B cell (primary cell): ENCODE measurements at regions not wholly inside any gene's neighbourhood (a gene's known extent, or its start where the extent isn't known, plus 50 kb on each side); places are given as distances from the start of the nearest gene placed in this dataset.

Experiments
- ATAC-seq: fragments of 200-7000 bp; cut with Tn5 transposase; one replicate; pipeline ENCODE4 v1.10.0; 2021; ENCODE audit warnings: low read depth, mild to moderate bottlenecking, moderate number of reproducible peaks, moderate library complexity
- CTCF ChIA-PET: fragments of 350-600 bp; sonication (Branson Sonifier 250); formaldehyde crosslinking; loops from one replicate; lab custom pipeline; 2021; ENCODE audit warnings: antibody characterized with exemption, inconsistent platforms; lab: Charles Lee
- POLR2A ChIA-PET: fragments of 350-600 bp; sonication (Branson Sonifier 250); formaldehyde crosslinking; loops from one replicate; lab custom pipeline; 2021; ENCODE audit warnings: antibody characterized with exemption; lab: Charles Lee
- DNase-seq: peaks from one replicate; pipeline ENCODE4 v3.0.0; 2013
- H2AFZ ChIP-seq: 2 replicates; pipeline ENCODE4 v1.6.1; 2012; ENCODE audit warnings: mild to moderate bottlenecking, low read depth, low read length; ENCODE audit not compliant: insufficient read depth, poor library complexity, severe bottlenecking
- H3K27ac ChIP-seq, 2 donors: 1 replicate in 1 of 2; 2 replicates in 1 of 2; pipeline ENCODE4 v1.5.1; 2012 to 2013; ENCODE audit warnings: low read length in 2 of 2, mild to moderate bottlenecking in 2 of 2, moderate library complexity in 1 of 2
- H3K27me3 ChIP-seq, 4 experiments: fragments of 200-600 bp in 1 of 4; sonication (generic) in 1 of 4; replicated peaks in 1 of 4; 1 replicate in 2 of 4; 2 replicates in 2 of 4; pipeline versions ENCODE4 v1.6.1 to v1.7.0; 2013 to 2016; ENCODE audit warnings: low read length in 3 of 4, mild to moderate bottlenecking in 2 of 4, mixed read lengths in 1 of 4, moderate library complexity in 1 of 4; ENCODE audit not compliant: insufficient read depth in 4 of 4, control insufficient read depth in 3 of 4; ENCODE audit errors: control extremely low read depth in 1 of 4
- H3K36me3 ChIP-seq, 2 experiments: replicated peaks in 1 of 2; 1 replicate in 1 of 2; 2 replicates in 1 of 2; pipeline versions ENCODE4 v1.6.1 to v1.7.1; 2013; ENCODE audit warnings: low read length in 1 of 2; ENCODE audit not compliant: insufficient read depth in 2 of 2, control insufficient read depth in 1 of 2; ENCODE audit errors: control extremely low read depth in 1 of 2, extremely low read depth in 1 of 2
- H3K4me1 ChIP-seq, 2 donors: fragments of 200-600 bp in 1 of 2; sonication (generic) in 1 of 2; 1 replicate in 1 of 2; 2 replicates in 1 of 2; pipeline versions ENCODE4 v1.5.1 to v1.6.1; 2013 to 2017; ENCODE audit warnings: low read length in 2 of 2; ENCODE audit not compliant: control insufficient read depth in 2 of 2, insufficient read depth in 2 of 2
- H3K4me2 ChIP-seq: replicated peaks from 2 replicates; pipeline ENCODE3; 2012; ENCODE audit warnings: mild to moderate bottlenecking, low read depth, low read length; ENCODE audit not compliant: poor library complexity, severe bottlenecking
- H3K4me3 ChIP-seq, 5 experiments: fragments of 200-600 bp in 1 of 5; sonication (generic) in 1 of 5; 1 replicate in 3 of 5; 2 replicates in 2 of 5; pipeline versions ENCODE4 v1.5.1 to v1.7.0; 2011 to 2016; ENCODE audit warnings: low read length in 4 of 5, mild to moderate bottlenecking in 4 of 5, low read depth in 2 of 5, control low read depth in 1 of 5, moderate library complexity in 1 of 5; ENCODE audit not compliant: insufficient read depth in 1 of 5; ENCODE audit errors: control extremely low read depth in 1 of 5, extremely low read depth in 1 of 5
- H3K79me2 ChIP-seq: fragments of 200-600 bp; sonication (generic); one replicate; pipeline ENCODE4 v1.6.0; 2016; ENCODE audit warnings: low read length; ENCODE audit not compliant: control insufficient read depth, insufficient read depth
- H3K9ac ChIP-seq: fragments of 200-600 bp; sonication (generic); 2 replicates; pipeline ENCODE4 v1.6.1; 2017; ENCODE audit warnings: mild to moderate bottlenecking, low read length, moderate library complexity
- H3K9me3 ChIP-seq, 3 donors: one replicate each; pipeline versions ENCODE4 v1.6.1 to v1.7.1; 2013; ENCODE audit warnings: low read length in 2 of 3; ENCODE audit not compliant: control insufficient read depth in 2 of 3, insufficient read depth in 1 of 3; ENCODE audit errors: control extremely low read depth in 1 of 3
- H4K20me1 ChIP-seq: 2 replicates; pipeline ENCODE4 v1.6.0; 2012; ENCODE audit warnings: mild to moderate bottlenecking, low read length; ENCODE audit not compliant: insufficient read depth, control insufficient read depth, poor library complexity, severe bottlenecking
- H3K27ac Mint-ChIP-seq: one replicate; pipeline ENCODE4 v1.8.0; 2021; ENCODE audit warnings: mixed read lengths
- H3K27me3 Mint-ChIP-seq: one replicate; pipeline ENCODE4 v1.8.0; 2021; ENCODE audit warnings: mixed read lengths
- H3K4me1 Mint-ChIP-seq: one replicate; pipeline ENCODE4 v1.8.0; 2021; ENCODE audit warnings: mixed read lengths
- H3K4me3 Mint-ChIP-seq: one replicate; pipeline ENCODE4 v1.8.0; 2021; ENCODE audit warnings: mixed read lengths
- H3K9me3 Mint-ChIP-seq: one replicate; pipeline ENCODE4 v1.8.0; 2022; ENCODE audit warnings: mixed read lengths; ENCODE audit not compliant: insufficient read depth
- CTCF ChIP-seq: fragments of 200-600 bp; IDR thresholded peaks from one replicate; pipeline ENCODE4 v1.8.0; 2022; ENCODE audit warnings: antibody characterized with exemption, mild to moderate bottlenecking
- EZH2 ChIP-seq: IDR thresholded peaks from 2 replicates; pipeline ENCODE4 v1.6.1; 2012; ENCODE audit warnings: borderline replicate concordance, low read depth, mild to moderate bottlenecking, moderate library complexity, low read length; ENCODE audit not compliant: insufficient read depth, poor library complexity, severe bottlenecking
- WGBS: methylation state at CpG from one replicate; pipeline ENCODE4 v1.1.5; 2013; ENCODE audit warnings: missing lambda C conversion rate; ENCODE audit not compliant: insufficient coverage; 5-methylcytosine and 5-hydroxymethylcytosine counted together
- intact Hi-C: fragments of 100-400 bp; cut with micrococcal nuclease; formaldehyde crosslinking; loops from one replicate; pipeline ENCODE4 v1.10.0; 2022

- H3K27me3 ChIP-seq = no peaks in the 10 kb centered on the region
- H3K4me3 ChIP-seq = no peak overlapping the region
- H3K36me3 ChIP-seq = no peaks in the 10 kb centered on the region
- no peaks in the 10 kb centered on the region for H4K20me1 ChIP-seq
- Mint-ChIP-seq H3K27ac (no peak overlapping the region), H3K4me3 (no peak overlapping the region), H3K4me1 (no peaks in the 10 kb centered on the region), H3K27me3 (no peaks in the 10 kb centered on the region), H3K9me3 (no peaks in the 10 kb centered on the region)
- 85% methylated on average over 2 of the region's 3 CpGs for WGBS
- ChIA-PET POLR2A (no interaction called here), CTCF (no interaction called here)
- no peak overlapping the region for H3K27ac ChIP-seq
- H3K9me3 ChIP-seq = peaks cover 0 to 6% (median 0%) of the 10 kb centered on the region in 3 donors
- TF ChIP-seq CTCF (no peak), EZH2 (no peak)
- no peaks in the 10 kb centered on the region for H3K79me2 ChIP-seq
- H2AFZ ChIP-seq = no peak overlapping the region
- no peaks in the 10 kb centered on the region for H3K4me1 ChIP-seq
- H3K4me2 ChIP-seq = no peak overlapping the region
- H3K9ac ChIP-seq = no peak overlapping the region
- intact Hi-C loops = no loop called here
- ATAC-seq = no peak
- DNase-seq = no peak
These were observed 229.0 kb upstream of the SLCO3A1 start for GRCh38 chr15:91624353-91624968.

- H3K9me3 Mint-ChIP-seq = no peaks in the 10 kb centered on the region
- Histone ChIP-seq H3K4me3 (no peak overlapping the region), H3K4me1 (no peaks in the 10 kb centered on the region), H3K9me3 (peaks cover 0 to 6% (median 0%) of the 10 kb centered on the region in 3 donors), H3K4me2 (no peak overlapping the region), H4K20me1 (no peaks in the 10 kb centered on the region), H3K27me3 (no peaks in the 10 kb centered on the region), H3K79me2 (no peaks in the 10 kb centered on the region), H3K36me3 (no peaks in the 10 kb centered on the region), H3K9ac (no peak overlapping the region), H3K27ac (no peak overlapping the region), H2AFZ (no peak overlapping the region)
- ChIA-PET CTCF (no interaction called here), POLR2A (no interaction called here)
- no peaks in the 10 kb centered on the region for H3K27me3 Mint-ChIP-seq
- ATAC-seq (no peak), DNase-seq (no peak)
- intact Hi-C loops = no loop called here
- no peak for TF ChIP-seq EZH2
- TF ChIP-seq CTCF = no peak
- 98% methylated on average over 6 of the region's 6 CpGs for WGBS
- H3K4me1 Mint-ChIP-seq = no peaks in the 10 kb centered on the region
- H3K27ac Mint-ChIP-seq = no peak overlapping the region
- no peak overlapping the region for H3K4me3 Mint-ChIP-seq
These were observed 228.0 kb upstream of the SLCO3A1 start for GRCh38 chr15:91625506-91625905.
